HG03064 (cell line): ENCODE measurements at regions not wholly inside any gene's neighbourhood (a gene's known extent, or its start where the extent isn't known, plus 50 kb on each side); places are given as distances from the start of the nearest gene placed in this dataset.
A peak's percentile ranks its signal among the peaks of the same experiment; 100 is the strongest.
"Not testable (repeated sequence)": the region's sequence is repeated elsewhere in the genome, so short reads cannot be mapped to it uniquely, and the experiment has no call there.

Experiments
- ATAC-seq: cut with Tn5 transposase; IDR thresholded peaks from one replicate; pipeline ENCODE4 v1.9.1; 2021; ENCODE audit warnings: low read depth; ENCODE audit not compliant: unreplicated experiment

- no peak for ATAC-seq
Measured at GRCh38 chr9:78123808-78124207, 92.2 kb upstream of the GNAQ start.

- no peak for ATAC-seq
Measured at GRCh38 chr9:78122631-78123030, 91.0 kb upstream of the GNAQ start.

- no peak for ATAC-seq
Measured at GRCh38 chr9:78121488-78121887, 89.9 kb upstream of the GNAQ start.

- peak; percentile 79 for ATAC-seq
Measured at GRCh38 chr9:78118742-78119473, 87.3 kb upstream of the GNAQ start.

- no peak for ATAC-seq
Measured at GRCh38 chr9:78115073-78115472, 83.5 kb upstream of the GNAQ start.

GRCh38 chr9:78114581-78114980, 83.0 kb upstream of the GNAQ start:
- no peak for ATAC-seq

- no peak for ATAC-seq
Measured at GRCh38 chr9:78112406-78112805, 80.8 kb upstream of the GNAQ start.

- no peak for ATAC-seq
Measured at GRCh38 chr9:78112004-78112403, 80.4 kb upstream of the GNAQ start.

- ATAC-seq, result no peak
Measured at GRCh38 chr9:78109075-78109474, 77.5 kb upstream of the GNAQ start.

GRCh38 chr9:78106586-78106985, 75.0 kb upstream of the GNAQ start:
- ATAC-seq, result not testable (repeated sequence)

GRCh38 chr9:78103971-78104433, 72.4 kb upstream of the GNAQ start:
- no peak for ATAC-seq

- ATAC-seq, result no peak
Measured at GRCh38 chr9:78101247-78101646, 69.6 kb upstream of the GNAQ start.

- no peak for ATAC-seq
Measured at GRCh38 chr9:78097541-78097940, 65.9 kb upstream of the GNAQ start.

- ATAC-seq, result no peak
Measured at GRCh38 chr9:78091731-78092130, 60.1 kb upstream of the GNAQ start.

- ATAC-seq, result no peak
Measured at GRCh38 chr9:78089111-78089510, 57.5 kb upstream of the GNAQ start.

GRCh38 chr9:78088190-78088589, 56.6 kb upstream of the GNAQ start:
- ATAC-seq, result not testable (repeated sequence)
